Upper lobe of left lung (tissue), 4 donors: ENCODE measurements at regions not wholly inside any gene's neighbourhood (a gene's known extent, or its start where the extent isn't known, plus 50 kb on each side); places are given as distances from the start of the nearest gene placed in this dataset.

Experiments
- EP300 ChIP-seq, 4 donors: sonication (generic); formaldehyde crosslinking; IDR thresholded peaks; one replicate each; pipeline ENCODE4 v1.5.1; 2017; ENCODE audit warnings: antibody characterized with exemption in 4 of 4, control low read depth in 2 of 4
- POLR2A ChIP-seq, 4 donors: fragments of 450-650 bp; IDR thresholded peaks; one replicate each; pipeline ENCODE4 v1.5.1; 2016 to 2017; ENCODE audit warnings: antibody characterized with exemption in 4 of 4, mild to moderate bottlenecking in 2 of 4
- TF ChIP-seq, protein P1 (sequence below), 6 experiments: fragments of 450-650 bp in 4 of 6; fragments of 200-600 bp in 2 of 6; sonication (generic) in 2 of 6; IDR thresholded peaks; one replicate each; pipeline ENCODE4 v1.5.1; 2016 to 2019; ENCODE audit warnings: antibody characterized with exemption in 6 of 6

DNA sequence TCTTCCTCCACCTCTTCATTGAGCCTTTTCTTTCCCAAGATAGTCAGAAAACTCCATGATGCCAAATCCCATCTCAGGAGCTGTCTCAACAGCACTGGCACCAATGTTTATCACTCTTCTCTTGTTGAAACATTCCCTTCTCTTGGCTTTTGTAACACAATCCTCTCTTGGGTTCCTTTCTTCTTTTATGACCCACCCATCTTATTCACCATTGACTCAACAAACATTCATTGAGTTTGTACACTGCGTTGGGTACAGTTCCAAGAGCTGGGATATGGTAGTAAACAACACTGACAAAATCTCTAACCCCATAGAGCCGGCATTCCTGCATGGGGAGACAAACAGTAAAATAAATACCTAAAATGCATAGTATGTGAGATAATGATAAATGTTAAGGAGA, 577.5 kb downstream of the INHBA start:
- TF ChIP-seq, protein P1, sequence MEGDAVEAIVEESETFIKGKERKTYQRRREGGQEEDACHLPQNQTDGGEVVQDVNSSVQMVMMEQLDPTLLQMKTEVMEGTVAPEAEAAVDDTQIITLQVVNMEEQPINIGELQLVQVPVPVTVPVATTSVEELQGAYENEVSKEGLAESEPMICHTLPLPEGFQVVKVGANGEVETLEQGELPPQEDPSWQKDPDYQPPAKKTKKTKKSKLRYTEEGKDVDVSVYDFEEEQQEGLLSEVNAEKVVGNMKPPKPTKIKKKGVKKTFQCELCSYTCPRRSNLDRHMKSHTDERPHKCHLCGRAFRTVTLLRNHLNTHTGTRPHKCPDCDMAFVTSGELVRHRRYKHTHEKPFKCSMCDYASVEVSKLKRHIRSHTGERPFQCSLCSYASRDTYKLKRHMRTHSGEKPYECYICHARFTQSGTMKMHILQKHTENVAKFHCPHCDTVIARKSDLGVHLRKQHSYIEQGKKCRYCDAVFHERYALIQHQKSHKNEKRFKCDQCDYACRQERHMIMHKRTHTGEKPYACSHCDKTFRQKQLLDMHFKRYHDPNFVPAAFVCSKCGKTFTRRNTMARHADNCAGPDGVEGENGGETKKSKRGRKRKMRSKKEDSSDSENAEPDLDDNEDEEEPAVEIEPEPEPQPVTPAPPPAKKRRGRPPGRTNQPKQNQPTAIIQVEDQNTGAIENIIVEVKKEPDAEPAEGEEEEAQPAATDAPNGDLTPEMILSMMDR (IDR thresholded peaks at IDR 0.05): no peak
- no peak for TF ChIP-seq POLR2A (IDR thresholded peaks at IDR 0.05)
- no peak for TF ChIP-seq EP300 (IDR thresholded peaks at IDR 0.05)
